ENCODE measurements at regions not wholly inside any gene's neighbourhood (a gene's known extent, or its start where the extent isn't known, plus 50 kb on each side); places are given as distances from the start of the nearest gene placed in this dataset.
A peak's percentile ranks its signal among the peaks of the same experiment; 100 is the strongest.

DNA sequence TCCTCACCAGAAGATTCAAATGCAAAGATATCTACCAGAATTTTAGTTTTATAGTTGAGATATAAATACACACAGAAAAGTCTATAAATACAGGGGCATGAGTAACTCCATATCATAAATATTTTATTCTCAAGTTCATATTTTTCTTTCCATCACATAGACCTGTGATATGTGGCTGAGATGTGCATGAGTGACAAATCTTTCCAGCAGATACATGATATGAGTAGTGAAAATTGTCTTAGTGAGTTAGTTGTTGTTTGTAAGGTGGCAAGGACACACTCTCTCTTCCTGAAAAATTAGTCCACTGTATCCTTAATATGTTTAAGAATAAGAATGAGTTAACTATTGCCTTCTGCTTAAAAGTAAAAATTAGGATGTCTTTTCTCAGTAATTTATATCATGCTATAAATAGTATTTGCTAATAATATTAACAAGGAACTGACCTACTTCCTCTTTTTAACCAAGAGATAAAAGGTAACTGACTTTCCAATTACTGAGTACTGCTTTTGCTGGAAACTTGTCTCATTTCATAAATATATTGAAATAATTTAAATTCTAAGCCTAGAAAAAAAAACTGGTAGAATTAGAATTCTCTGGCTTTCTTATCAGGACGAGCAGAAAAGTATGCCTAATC is 85.2 kb upstream of the SESTD1 start:
- Histone ChIP-seq H3K9me3 (ENCODE audit: control insufficient read depth, insufficient read depth, low read depth, low read length) (no peaks in the 10 kb centered on the region), H3K4me3 (ENCODE audit: low read depth, low read length) (no peak overlapping the region), H3K36me3 (ENCODE audit: control insufficient read depth, insufficient read depth, low read length) (no peaks in the 10 kb centered on the region), H3K9ac (ENCODE audit: low read length) (no peak overlapping the region), H3K27me3 (ENCODE audit: control insufficient read depth, insufficient read depth, low read length) (no peaks in the 10 kb centered on the region), H3K27ac (ENCODE audit: low read depth, low read length) (no peak overlapping the region), H3K4me1 (ENCODE audit: control insufficient read depth, insufficient read depth, low read length) (peaks cover 1% of the 10 kb centered on the region; the same call in 1 of the 2 replicates)

DNA sequence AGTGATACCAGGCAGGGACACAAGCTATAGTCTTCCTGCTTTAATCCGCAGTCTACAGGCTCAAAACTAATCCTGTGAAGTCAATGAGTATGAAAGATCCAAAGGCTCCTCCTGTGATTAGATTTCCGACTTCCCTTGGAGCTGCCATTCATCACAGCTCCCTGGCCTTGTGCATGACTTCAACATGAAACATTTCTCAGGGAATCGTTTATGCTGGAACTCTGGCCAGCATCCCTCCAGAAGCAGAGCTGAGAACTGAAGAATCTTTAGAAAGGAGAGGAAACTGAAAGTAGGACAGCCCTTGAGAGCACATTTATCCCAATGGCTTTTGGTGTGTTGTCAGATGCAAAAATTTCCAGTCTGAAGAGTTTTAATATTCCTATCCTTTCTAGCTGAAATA is 84.3 kb upstream of the SESTD1 start:
- H3K27ac ChIP-seq (ENCODE audit: low read depth, low read length) = no peak overlapping the region
- no peak overlapping the region for H3K4me3 ChIP-seq (ENCODE audit: low read depth, low read length)
- H3K9me3 ChIP-seq (ENCODE audit: control insufficient read depth, insufficient read depth, low read depth, low read length) = no peaks in the 10 kb centered on the region
- H3K4me1 ChIP-seq (ENCODE audit: control insufficient read depth, insufficient read depth, low read length) = peaks cover 4% of the 10 kb centered on the region; the same call in 1 of the 2 replicates
- H3K27me3 ChIP-seq (ENCODE audit: control insufficient read depth, insufficient read depth, low read length) = no peaks in the 10 kb centered on the region
- no peak overlapping the region for H3K9ac ChIP-seq (ENCODE audit: low read length)
- H3K36me3 ChIP-seq (ENCODE audit: control insufficient read depth, insufficient read depth, low read length) = no peaks in the 10 kb centered on the region

DNA sequence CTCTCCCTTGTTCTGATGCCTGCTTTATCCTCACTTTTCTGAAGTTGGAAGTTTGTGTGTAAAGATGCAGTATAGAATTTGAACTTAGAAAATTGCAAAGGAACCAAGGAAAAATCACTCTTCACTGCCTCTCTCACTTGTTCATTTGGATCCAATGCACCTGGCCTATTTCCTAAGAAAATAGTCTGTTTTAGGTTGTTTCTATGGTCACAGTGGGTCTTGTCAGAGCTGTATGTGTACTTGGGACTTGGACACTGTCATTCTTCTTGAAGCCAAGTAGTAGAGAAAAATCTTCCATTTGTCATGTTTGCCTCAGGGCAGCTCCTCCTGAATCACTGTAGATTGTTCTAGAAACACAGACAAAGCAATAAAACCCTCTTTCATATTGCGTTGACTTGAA is 80.3 kb upstream of the SESTD1 start:
- no peak overlapping the region for H3K9ac ChIP-seq (ENCODE audit: low read length)
- H3K4me1 ChIP-seq (ENCODE audit: control insufficient read depth, insufficient read depth, low read length) = peaks cover 9% of the 10 kb centered on the region; the same call in 1 of the 2 replicates
- 0 out of 2 replicates have a peak overlapping the region, but pooled peaks have one; percentile 18 for H3K27ac ChIP-seq (ENCODE audit: low read depth, low read length)
- H3K36me3 ChIP-seq (ENCODE audit: control insufficient read depth, insufficient read depth, low read length) = no peaks in the 10 kb centered on the region
- H3K9me3 ChIP-seq (ENCODE audit: control insufficient read depth, insufficient read depth, low read depth, low read length) = no peaks in the 10 kb centered on the region
- H3K4me3 ChIP-seq (ENCODE audit: low read depth, low read length) = no peak overlapping the region
- H3K27me3 ChIP-seq (ENCODE audit: control insufficient read depth, insufficient read depth, low read length) = no peaks in the 10 kb centered on the region

DNA sequence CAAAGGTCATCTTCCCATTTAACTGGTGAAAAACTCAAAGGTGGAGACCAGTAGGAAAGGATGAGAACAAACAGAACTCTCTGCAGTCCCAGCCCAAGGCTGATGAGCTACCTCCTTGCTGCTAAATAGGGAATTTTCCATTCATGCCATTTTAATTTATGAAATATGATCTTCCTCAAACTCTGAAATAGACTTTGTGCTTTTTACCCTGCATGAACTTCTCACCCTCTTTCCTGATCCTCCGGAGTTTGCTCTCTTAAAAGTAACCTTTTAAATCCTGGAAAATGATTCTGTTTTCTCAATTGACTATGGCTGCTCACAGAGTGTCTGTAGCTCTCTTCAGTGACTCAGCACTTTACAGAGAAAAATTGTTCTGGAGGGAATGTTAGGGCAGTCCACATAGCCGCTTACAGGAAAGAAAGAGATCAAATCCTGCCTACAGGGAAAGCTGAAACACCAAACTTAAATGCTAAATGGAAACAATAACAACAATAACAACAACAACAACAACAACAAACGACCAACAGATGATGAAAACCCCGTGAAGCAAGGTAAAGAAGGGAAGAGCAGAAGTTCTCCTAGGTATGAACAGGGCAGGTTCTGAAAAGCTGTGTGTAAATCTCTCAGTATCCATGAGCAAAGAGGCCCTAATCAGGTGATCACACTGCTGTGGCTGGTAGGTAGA is 79.8 kb upstream of the SESTD1 start:
- no peak overlapping the region for H3K4me3 ChIP-seq (ENCODE audit: low read depth, low read length)
- H3K9ac ChIP-seq (ENCODE audit: low read length) = no peak overlapping the region
- peaks cover 9% of the 10 kb centered on the region; the same call in 1 of the 2 replicates for H3K4me1 ChIP-seq (ENCODE audit: control insufficient read depth, insufficient read depth, low read length)
- H3K27ac ChIP-seq (ENCODE audit: low read depth, low read length) = 0 out of 2 replicates have a peak overlapping the region, but pooled peaks have one; percentile 18
- H3K27me3 ChIP-seq (ENCODE audit: control insufficient read depth, insufficient read depth, low read length) = no peaks in the 10 kb centered on the region
- no peaks in the 10 kb centered on the region for H3K36me3 ChIP-seq (ENCODE audit: control insufficient read depth, insufficient read depth, low read length)
- no peaks in the 10 kb centered on the region for H3K9me3 ChIP-seq (ENCODE audit: control insufficient read depth, insufficient read depth, low read depth, low read length)

- Histone ChIP-seq H3K4me3 (ENCODE audit: low read depth, low read length) (no peak overlapping the region), H3K27me3 (ENCODE audit: control insufficient read depth, insufficient read depth, low read length) (no peaks in the 10 kb centered on the region), H3K4me1 (ENCODE audit: control insufficient read depth, insufficient read depth, low read length) (peaks cover 9% of the 10 kb centered on the region; the same call in 1 of the 2 replicates)
These were observed 79.3 kb upstream of the SESTD1 start for GRCh38 chr2:179343945-179344279.

GRCh38 chr2:179341152-179341866 is 76.7 kb upstream of the SESTD1 start:
- Histone ChIP-seq H3K27ac (ENCODE audit: low read depth, low read length) (no peak overlapping the region), H3K4me1 (ENCODE audit: control insufficient read depth, insufficient read depth, low read length) (peaks cover 14% of the 10 kb centered on the region), H3K4me3 (ENCODE audit: low read depth, low read length) (no peak overlapping the region), H3K9ac (ENCODE audit: low read length) (no peak overlapping the region), H3K27me3 (ENCODE audit: control insufficient read depth, insufficient read depth, low read length) (no peaks in the 10 kb centered on the region), H3K9me3 (ENCODE audit: control insufficient read depth, insufficient read depth, low read depth, low read length) (no peaks in the 10 kb centered on the region), H3K36me3 (ENCODE audit: control insufficient read depth, insufficient read depth, low read length) (no peaks in the 10 kb centered on the region)

More at GRCh38 chr2:179343945-179344279, 79.3 kb upstream of the SESTD1 start:
- H3K9me3 ChIP-seq (ENCODE audit: control insufficient read depth, insufficient read depth, low read depth, low read length) = no peaks in the 10 kb centered on the region
- no peak overlapping the region for H3K27ac ChIP-seq (ENCODE audit: low read depth, low read length)
- no peak overlapping the region for H3K9ac ChIP-seq (ENCODE audit: low read length)
- no peaks in the 10 kb centered on the region for H3K36me3 ChIP-seq (ENCODE audit: control insufficient read depth, insufficient read depth, low read length)

GRCh38 chr2:179340678-179341077 is 76.0 kb upstream of the SESTD1 start:
- no peaks in the 10 kb centered on the region for H3K27me3 ChIP-seq (ENCODE audit: control insufficient read depth, insufficient read depth, low read length)
- no peak overlapping the region for H3K27ac ChIP-seq (ENCODE audit: low read depth, low read length)
- H3K9ac ChIP-seq (ENCODE audit: low read length) = no peak overlapping the region
- H3K36me3 ChIP-seq (ENCODE audit: control insufficient read depth, insufficient read depth, low read length) = no peaks in the 10 kb centered on the region
- peaks cover 14% of the 10 kb centered on the region for H3K4me1 ChIP-seq (ENCODE audit: control insufficient read depth, insufficient read depth, low read length)
- no peaks in the 10 kb centered on the region for H3K9me3 ChIP-seq (ENCODE audit: control insufficient read depth, insufficient read depth, low read depth, low read length)
- no peak overlapping the region for H3K4me3 ChIP-seq (ENCODE audit: low read depth, low read length)

DNA sequence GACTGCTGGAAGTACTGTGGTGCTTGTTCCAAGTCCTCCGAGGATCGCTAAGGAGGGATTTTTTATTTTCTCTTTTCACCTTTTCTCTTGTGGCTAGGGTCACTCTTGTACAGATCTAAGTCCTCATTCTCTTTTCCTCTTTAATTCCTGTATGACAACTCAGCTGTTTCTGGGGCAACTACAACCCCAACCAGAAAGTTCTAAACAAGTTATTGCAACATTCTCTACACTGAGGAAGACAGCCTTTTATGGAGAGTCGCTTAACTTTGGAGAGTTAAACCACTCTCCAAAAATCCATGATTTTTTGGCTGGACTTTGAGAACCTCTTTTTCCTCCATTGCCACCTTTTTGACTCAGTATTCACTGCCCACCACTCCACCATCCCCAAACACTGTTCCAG is 74.0 kb upstream of the SESTD1 start:
- no peaks in the 10 kb centered on the region for H3K27me3 ChIP-seq (ENCODE audit: control insufficient read depth, insufficient read depth, low read length)
- no peak overlapping the region for H3K27ac ChIP-seq (ENCODE audit: low read depth, low read length)

DNA sequence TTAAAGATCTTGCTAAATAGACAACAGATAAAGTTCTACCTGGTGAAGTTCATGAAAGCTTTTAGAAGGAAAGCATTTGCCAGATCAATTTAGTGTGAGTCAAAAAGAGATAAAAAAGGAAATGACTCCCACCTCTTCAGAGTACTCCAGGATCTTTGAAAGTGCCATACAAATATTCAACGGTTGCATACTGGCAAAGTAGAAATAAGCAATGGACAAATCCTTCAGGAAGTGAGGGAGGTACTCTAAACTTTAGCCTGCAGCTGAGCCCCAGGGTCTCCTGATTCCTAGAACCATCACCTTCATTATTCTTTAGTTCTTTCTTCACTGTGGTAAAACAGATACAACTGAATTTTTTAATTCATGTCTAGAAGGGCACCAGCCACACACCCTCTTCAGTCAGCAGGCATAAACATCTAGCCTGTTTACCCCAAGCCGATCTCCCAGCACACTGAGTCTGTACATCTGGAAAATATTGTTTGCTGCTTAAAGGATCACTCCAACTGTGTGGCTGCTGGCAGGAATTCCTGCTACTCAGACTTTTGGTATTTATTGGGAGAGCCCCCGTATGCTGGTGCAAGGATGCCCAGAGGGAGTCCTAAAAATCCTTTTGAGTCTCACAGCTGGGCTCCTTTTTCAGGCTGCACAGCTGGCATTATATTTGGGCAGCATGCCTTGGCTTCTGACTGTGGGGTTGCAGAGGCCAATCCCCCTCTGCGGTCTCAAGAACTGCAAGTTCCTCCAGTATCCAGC is 72.3 kb upstream of the SESTD1 start:
- no peak overlapping the region for H3K4me3 ChIP-seq (ENCODE audit: low read depth, low read length)
- H3K27me3 ChIP-seq (ENCODE audit: control insufficient read depth, insufficient read depth, low read length) = no peaks in the 10 kb centered on the region
- no peak overlapping the region for H3K27ac ChIP-seq (ENCODE audit: low read depth, low read length)
- H3K9ac ChIP-seq (ENCODE audit: low read length) = no peak overlapping the region
- peaks cover 10% of the 10 kb centered on the region for H3K4me1 ChIP-seq (ENCODE audit: control insufficient read depth, insufficient read depth, low read length)
- no peaks in the 10 kb centered on the region for H3K9me3 ChIP-seq (ENCODE audit: control insufficient read depth, insufficient read depth, low read depth, low read length)
- H3K36me3 ChIP-seq (ENCODE audit: control insufficient read depth, insufficient read depth, low read length) = no peaks in the 10 kb centered on the region

More for the DNA sequence above, 74.0 kb upstream of the SESTD1 start:
- Histone ChIP-seq H3K4me3 (ENCODE audit: low read depth, low read length) (no peak overlapping the region), H3K36me3 (ENCODE audit: control insufficient read depth, insufficient read depth, low read length) (no peaks in the 10 kb centered on the region), H3K4me1 (ENCODE audit: control insufficient read depth, insufficient read depth, low read length) (peaks cover 10% of the 10 kb centered on the region), H3K9me3 (ENCODE audit: control insufficient read depth, insufficient read depth, low read depth, low read length) (no peaks in the 10 kb centered on the region), H3K9ac (ENCODE audit: low read length) (no peak overlapping the region)

DNA sequence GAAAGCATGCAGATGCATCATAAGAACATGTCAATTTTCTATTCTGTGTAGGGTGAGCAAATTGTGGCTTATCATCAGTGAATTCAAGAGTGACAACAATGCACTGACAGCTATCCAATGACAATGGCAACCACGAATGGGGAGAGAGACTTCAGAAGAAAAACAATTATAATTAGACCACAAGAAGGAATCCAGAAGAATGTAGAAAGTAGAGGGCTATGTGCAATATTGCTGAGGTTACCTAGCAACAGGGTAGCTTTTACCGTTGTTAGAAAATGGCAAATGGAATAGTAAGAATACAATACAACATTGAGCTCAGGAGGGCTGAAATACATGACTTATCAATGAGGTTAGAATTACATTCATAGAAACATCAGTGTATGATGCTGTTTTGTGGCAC is 71.1 kb upstream of the SESTD1 start:
- Histone ChIP-seq H3K27me3 (ENCODE audit: control insufficient read depth, insufficient read depth, low read length) (no peaks in the 10 kb centered on the region), H3K4me3 (ENCODE audit: low read depth, low read length) (no peak overlapping the region), H3K36me3 (ENCODE audit: control insufficient read depth, insufficient read depth, low read length) (no peaks in the 10 kb centered on the region), H3K9ac (ENCODE audit: low read length) (no peak overlapping the region), H3K27ac (ENCODE audit: low read depth, low read length) (no peak overlapping the region), H3K4me1 (ENCODE audit: control insufficient read depth, insufficient read depth, low read length) (peaks cover 9% of the 10 kb centered on the region), H3K9me3 (ENCODE audit: control insufficient read depth, insufficient read depth, low read depth, low read length) (no peaks in the 10 kb centered on the region)
